Spleen (tissue), 11 donors: ENCODE measurements at regions not wholly inside any gene's neighbourhood (a gene's known extent, or its start where the extent isn't known, plus 50 kb on each side); places are given as distances from the start of the nearest gene placed in this dataset.

Experiments used
- DNase-seq: peaks from one replicate; pipeline ENCODE4 v3.0.0-alpha.2; 2020
- H3K27ac ChIP-seq, 8 donors: fragments of 200-600 bp; sonication (generic) in 7 of 8; 1 replicate in 4 of 8; 2 replicates in 4 of 8; pipeline versions ENCODE4 v1.5.0 to v1.8.0; 2016 to 2021; ENCODE audit warnings: inconsistent platforms in 4 of 8, mild to moderate bottlenecking in 4 of 8, moderate library complexity in 1 of 8
- H3K27me3 ChIP-seq, 7 donors: fragments of 200-600 bp; sonication (generic) in 6 of 7; replicated peaks in 1 of 7; 1 replicate in 4 of 7; 2 replicates in 3 of 7; pipeline versions ENCODE4 v1.5.0 to v1.8.0; 2016 to 2021; ENCODE audit warnings: inconsistent platforms in 3 of 7, mild to moderate bottlenecking in 1 of 7
- H3K36me3 ChIP-seq, 6 donors: fragments of 200-600 bp; sonication (generic) in 5 of 6; 1 replicate in 4 of 6; 2 replicates in 2 of 6; pipeline versions ENCODE4 v1.5.0 to v1.8.0; 2016 to 2021; ENCODE audit warnings: inconsistent platforms in 2 of 6
- H3K4me1 ChIP-seq, 6 donors: fragments of 200-600 bp; sonication (generic) in 5 of 6; 1 replicate in 3 of 6; 2 replicates in 3 of 6; pipeline versions ENCODE4 v1.5.0 to v1.8.0; 2016 to 2021; ENCODE audit warnings: inconsistent platforms in 3 of 6
- H3K4me3 ChIP-seq, 8 donors: fragments of 200-600 bp; sonication (generic) in 7 of 8; 1 replicate in 4 of 8; 2 replicates in 4 of 8; pipeline versions ENCODE4 v1.5.0 to v1.8.0; 2016 to 2021; ENCODE audit warnings: inconsistent platforms in 4 of 8, mild to moderate bottlenecking in 4 of 8, moderate library complexity in 2 of 8
- H3K9me3 ChIP-seq, 8 donors: fragments of 200-600 bp; sonication (generic) in 7 of 8; 1 replicate in 4 of 8; 2 replicates in 4 of 8; pipeline versions ENCODE4 v1.5.0 to v1.8.0; 2016 to 2021; ENCODE audit warnings: inconsistent platforms in 4 of 8
- CTCF ChIP-seq, 11 experiments: fragments of 200-600 bp in 7 of 11; fragments of 450-650 bp in 4 of 11; sonication (generic) in 4 of 11; IDR thresholded peaks in 8 of 11; conservative IDR thresholded peaks in 3 of 11; 1 replicate in 7 of 11; 2 replicates in 4 of 11; pipeline versions ENCODE4 v1.4.0 to v1.8.0; 2016 to 2021; ENCODE audit warnings: antibody characterized with exemption in 11 of 11, inconsistent platforms in 4 of 11, mild to moderate bottlenecking in 1 of 11
- POLR2A ChIP-seq, 3 donors: fragments of 450-650 bp; IDR thresholded peaks; one replicate each; pipeline ENCODE4 v1.5.1; 2017; ENCODE audit warnings: antibody characterized with exemption in 3 of 3, mild to moderate bottlenecking in 1 of 3
- POLR2AphosphoS5 ChIP-seq, 3 donors: sonication (generic); formaldehyde crosslinking; IDR thresholded peaks; one replicate each; pipeline ENCODE4 v1.5.1; 2017; ENCODE audit warnings: antibody characterized with exemption in 3 of 3
- WGBS, 5 donors: extraction: QIAGEN DNeasy Blood & Tissue Kit in 3 of 5; methylation state at CpG; one replicate each; pipeline versions ENCODE4 v1.1.5 to v1.1.7; 2013 to 2018; 5-methylcytosine and 5-hydroxymethylcytosine counted together
- intact Hi-C: fragments of 100-400 bp; cut with DNase I; formaldehyde crosslinking; loops from one replicate; pipeline ENCODE4 v1.15.0; 2023; ENCODE audit warnings: low total_unique reads
- donor health status: healthy with polysubstance abuse.
- donor health status: DM: no; HTN: no; CAD: no; lungs with moderate emphysema.
- donor health status: DM: no; HTN: no; CAD: no.
- donor health status: Bipolar disorder and iron deficiency.
- donor health status: healthy.
- donor health status: DM: no; HTN: no; CAD: no.
- donor health status: DM: yes; HTN: yes; CAD: no.

DNA sequence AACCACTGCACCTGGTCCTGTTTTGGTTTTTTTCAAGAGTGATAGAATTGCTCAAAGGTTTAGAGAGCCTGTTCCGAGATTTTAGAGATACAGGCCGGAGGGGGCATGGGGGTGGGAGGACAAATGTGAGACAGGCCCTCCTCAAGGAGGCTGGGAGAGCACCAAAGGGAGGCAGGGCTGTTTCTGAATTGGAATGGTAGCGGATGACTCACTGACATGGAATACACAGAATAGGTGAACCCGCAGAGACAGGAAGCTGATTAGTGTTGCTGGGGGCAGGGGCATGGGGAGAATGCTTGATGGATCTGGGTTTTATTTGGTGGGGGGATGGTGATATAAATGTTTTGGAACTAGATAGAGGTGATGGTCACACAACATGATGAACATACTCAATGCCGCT is 111.0 kb upstream of the MGAT5 start:
- peaks cover 11 to 100% (median 57%) of the 10 kb centered on the region in 6 donors for H3K4me1 ChIP-seq
- intact Hi-C loops = no loop called here
- H3K9me3 ChIP-seq = no peaks in the 10 kb centered on the region
- no peak for TF ChIP-seq POLR2A (IDR thresholded peaks at IDR 0.05)
- no peak for TF ChIP-seq CTCF (IDR thresholded peaks at IDR 0.05 in 8 of 11, conservative IDR thresholded peaks at IDR 0.05 in 3 of 11)
- no peak for TF ChIP-seq POLR2AphosphoS5 (IDR thresholded peaks at IDR 0.05)
- H3K36me3 ChIP-seq = peaks cover 0 to 24% (median 0%) of the 10 kb centered on the region in 6 donors
- H3K27ac ChIP-seq = no peak overlapping the region
- no peak for DNase-seq
- WGBS, 5 donors = 93 to 98% (median 95%) methylated on average over 5 of the region's 5 CpGs
- H3K4me3 ChIP-seq = no peak overlapping the region
- no peaks in the 10 kb centered on the region for H3K27me3 ChIP-seq

GRCh38 chr2:134143568-134143967 is 110.3 kb upstream of the MGAT5 start:
- Histone ChIP-seq H3K27ac (peak overlapping the region in 1 of 8 donors; percentile 36), H3K27me3 (no peaks in the 10 kb centered on the region), H3K4me1 (peaks cover 5 to 100% (median 52%) of the 10 kb centered on the region in 6 donors), H3K4me3 (no peak overlapping the region), H3K9me3 (no peaks in the 10 kb centered on the region), H3K36me3 (peaks cover 0 to 24% (median 0%) of the 10 kb centered on the region in 6 donors)
- TF ChIP-seq POLR2AphosphoS5 (IDR thresholded peaks at IDR 0.05) (no peak), CTCF (IDR thresholded peaks at IDR 0.05 in 8 of 11, conservative IDR thresholded peaks at IDR 0.05 in 3 of 11) (no peak), POLR2A (IDR thresholded peaks at IDR 0.05) (no peak)
- 91 to 95% (median 93%) methylated on average over 3 of the region's 3 CpGs for WGBS, 5 donors
- no peak for DNase-seq
- intact Hi-C loops = no loop called here

- intact Hi-C loops = no loop called here
- WGBS, 5 donors = 84 to 89% (median 86%) methylated on average over 6 of the region's 6 CpGs
- TF ChIP-seq POLR2A (IDR thresholded peaks at IDR 0.05) = no peak
- no peak for TF ChIP-seq CTCF (IDR thresholded peaks at IDR 0.05 in 8 of 11, conservative IDR thresholded peaks at IDR 0.05 in 3 of 11)
- peaks cover 0 to 100% (median 49%) of the 10 kb centered on the region in 6 donors for H3K4me1 ChIP-seq
- peaks cover 0 to 24% (median 0%) of the 10 kb centered on the region in 6 donors for H3K36me3 ChIP-seq
- no peak for DNase-seq
- no peaks in the 10 kb centered on the region for H3K9me3 ChIP-seq
- no peak overlapping the region for H3K4me3 ChIP-seq
- H3K27me3 ChIP-seq = no peaks in the 10 kb centered on the region
- peak overlapping the region in 1 of 8 donors; percentile 36 for H3K27ac ChIP-seq
Measured at GRCh38 chr2:134144081-134144596, 109.7 kb upstream of the MGAT5 start.

- H3K4me3 ChIP-seq = no peak overlapping the region
- no peak for TF ChIP-seq CTCF (IDR thresholded peaks at IDR 0.05 in 8 of 11, conservative IDR thresholded peaks at IDR 0.05 in 3 of 11)
- no peak for TF ChIP-seq POLR2A (IDR thresholded peaks at IDR 0.05)
- TF ChIP-seq POLR2AphosphoS5 (IDR thresholded peaks at IDR 0.05) = no peak
- WGBS, 5 donors = 87 to 96% (median 90%) methylated on average over 4 of the region's 4 CpGs
- no peak for DNase-seq
- intact Hi-C loops = no loop called here
- H3K36me3 ChIP-seq = peaks cover 0 to 24% (median 0%) of the 10 kb centered on the region in 6 donors
- no peaks in the 10 kb centered on the region for H3K27me3 ChIP-seq
- no peaks in the 10 kb centered on the region for H3K9me3 ChIP-seq
- no peak overlapping the region for H3K27ac ChIP-seq
- peaks cover 0 to 100% (median 47%) of the 10 kb centered on the region in 6 donors for H3K4me1 ChIP-seq
Measured at GRCh38 chr2:134144651-134145050, 109.2 kb upstream of the MGAT5 start.
